ENCODE measurements at regions not wholly inside any gene's neighbourhood (a gene's known extent, or its start where the extent isn't known, plus 50 kb on each side); places are given as distances from the start of the nearest gene placed in this dataset.

DNA sequence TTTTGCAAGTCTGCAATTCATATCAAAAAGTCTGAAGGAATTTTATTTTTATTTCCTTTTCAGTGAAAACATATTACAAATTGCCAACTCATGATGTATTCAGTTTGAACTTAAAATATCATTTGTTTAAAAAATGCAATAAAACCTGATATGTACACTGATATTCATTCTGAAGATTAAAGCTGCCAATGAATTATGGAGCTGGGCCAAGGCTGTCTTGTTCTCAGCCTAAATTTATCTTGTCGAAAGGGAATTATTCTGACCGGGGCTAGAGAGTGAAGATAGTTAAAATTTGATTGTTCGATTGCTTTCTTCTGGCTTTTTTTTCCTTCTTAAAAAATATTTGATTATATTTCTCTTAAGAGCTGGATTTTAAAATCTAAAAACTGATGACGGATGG is 54.0 kb upstream of the RBFOX1 start:
- no peaks in the 10 kb centered on the region for H3K27me3 ChIP-seq
- H3K4me3 ChIP-seq: no peak overlapping the region
- H3K36me3 ChIP-seq: no peaks in the 10 kb centered on the region
- no peak for DNase-seq (ENCODE audit: extremely low spot score in 2 of 2)
- no peak for TF ChIP-seq POLR2A (IDR thresholded peaks at IDR 0.05)
- TF ChIP-seq, protein P1, sequence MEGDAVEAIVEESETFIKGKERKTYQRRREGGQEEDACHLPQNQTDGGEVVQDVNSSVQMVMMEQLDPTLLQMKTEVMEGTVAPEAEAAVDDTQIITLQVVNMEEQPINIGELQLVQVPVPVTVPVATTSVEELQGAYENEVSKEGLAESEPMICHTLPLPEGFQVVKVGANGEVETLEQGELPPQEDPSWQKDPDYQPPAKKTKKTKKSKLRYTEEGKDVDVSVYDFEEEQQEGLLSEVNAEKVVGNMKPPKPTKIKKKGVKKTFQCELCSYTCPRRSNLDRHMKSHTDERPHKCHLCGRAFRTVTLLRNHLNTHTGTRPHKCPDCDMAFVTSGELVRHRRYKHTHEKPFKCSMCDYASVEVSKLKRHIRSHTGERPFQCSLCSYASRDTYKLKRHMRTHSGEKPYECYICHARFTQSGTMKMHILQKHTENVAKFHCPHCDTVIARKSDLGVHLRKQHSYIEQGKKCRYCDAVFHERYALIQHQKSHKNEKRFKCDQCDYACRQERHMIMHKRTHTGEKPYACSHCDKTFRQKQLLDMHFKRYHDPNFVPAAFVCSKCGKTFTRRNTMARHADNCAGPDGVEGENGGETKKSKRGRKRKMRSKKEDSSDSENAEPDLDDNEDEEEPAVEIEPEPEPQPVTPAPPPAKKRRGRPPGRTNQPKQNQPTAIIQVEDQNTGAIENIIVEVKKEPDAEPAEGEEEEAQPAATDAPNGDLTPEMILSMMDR (IDR thresholded peaks at IDR 0.05): no peak
- TF ChIP-seq POLR2AphosphoS5 (IDR thresholded peaks at IDR 0.05; ENCODE audit: insufficient read depth in 1 of 2, low read depth in 1 of 2): no peak
- no peaks in the 10 kb centered on the region for H3K9me3 ChIP-seq
- no peak overlapping the region for H3K27ac ChIP-seq
- intact Hi-C loops (cut with DNase I): no loop called here
- H3K4me1 ChIP-seq: no peaks in the 10 kb centered on the region

DNA sequence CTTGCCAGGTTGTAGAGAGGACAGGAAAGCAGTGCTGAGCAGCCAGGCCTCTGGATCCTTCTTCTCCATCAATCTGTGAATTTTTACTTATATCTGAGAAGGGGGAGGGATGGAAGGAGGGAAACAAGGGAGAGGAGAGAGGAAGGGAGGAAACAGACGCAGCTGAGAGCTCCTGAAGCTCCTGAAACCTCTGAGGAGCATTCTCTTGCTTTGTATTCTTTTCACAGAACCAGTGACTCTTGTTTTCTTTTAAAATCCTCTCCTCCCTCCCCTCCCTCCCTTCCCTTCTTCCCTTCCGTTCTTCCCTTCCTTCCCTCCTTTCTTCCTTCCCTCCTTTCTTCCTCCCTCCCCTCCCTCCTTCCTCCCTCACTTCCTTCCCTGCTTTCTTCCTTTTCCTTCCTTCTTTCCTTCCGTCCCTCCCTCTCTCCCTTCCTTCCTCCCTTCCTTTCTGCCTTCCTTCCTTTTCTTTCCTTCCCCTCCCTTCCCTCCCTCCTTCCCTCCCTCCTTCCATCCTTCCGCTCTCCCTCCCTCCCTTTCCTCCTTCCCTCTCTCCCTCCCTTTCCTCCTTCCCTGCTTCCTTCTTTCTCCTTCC is 60.0 kb upstream of the RBFOX1 start:
- DNase-seq (ENCODE audit: extremely low spot score in 2 of 2): no peak
- Histone ChIP-seq H3K4me3 (no peak overlapping the region), H3K9me3 (no peaks in the 10 kb centered on the region), H3K4me1 (no peaks in the 10 kb centered on the region), H3K36me3 (no peaks in the 10 kb centered on the region), H3K27ac (no peak overlapping the region), H3K27me3 (no peaks in the 10 kb centered on the region)
- TF ChIP-seq, protein P1 (IDR thresholded peaks at IDR 0.05): no peak
- no peak for TF ChIP-seq POLR2AphosphoS5 (IDR thresholded peaks at IDR 0.05; ENCODE audit: insufficient read depth in 1 of 2, low read depth in 1 of 2)
- TF ChIP-seq POLR2A (IDR thresholded peaks at IDR 0.05): no peak
- intact Hi-C loops (cut with DNase I): no loop called here

DNA sequence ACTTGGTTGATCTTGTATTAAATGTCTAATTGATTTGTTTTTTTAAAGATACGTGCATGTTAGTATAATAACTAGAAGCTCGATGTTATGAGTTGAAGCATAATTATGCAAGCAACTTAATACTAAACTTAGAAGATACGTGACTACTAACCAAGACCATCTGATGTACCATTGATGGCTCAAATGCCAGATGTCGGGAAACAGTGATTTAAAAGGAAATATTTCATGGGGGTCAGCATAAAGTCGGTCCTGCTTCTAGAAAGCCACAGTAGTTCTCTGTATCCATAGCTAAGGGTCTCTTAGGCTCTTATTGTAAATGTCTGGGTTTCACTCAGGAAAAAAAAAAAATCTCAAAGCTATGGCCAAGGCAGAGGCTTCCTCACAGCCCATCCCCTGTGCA is 61.2 kb upstream of the RBFOX1 start:
- no peaks in the 10 kb centered on the region for H3K9me3 ChIP-seq
- no peak for DNase-seq (ENCODE audit: extremely low spot score in 2 of 2)
- H3K36me3 ChIP-seq: no peaks in the 10 kb centered on the region
- intact Hi-C loops (cut with DNase I): no loop called here
- no peak overlapping the region for H3K27ac ChIP-seq
- H3K4me3 ChIP-seq: no peak overlapping the region
- TF ChIP-seq, protein P1 (IDR thresholded peaks at IDR 0.05): no peak
- TF ChIP-seq POLR2A (IDR thresholded peaks at IDR 0.05) (no peak), POLR2AphosphoS5 (IDR thresholded peaks at IDR 0.05; ENCODE audit: insufficient read depth in 1 of 2, low read depth in 1 of 2) (no peak)
- H3K4me1 ChIP-seq: no peaks in the 10 kb centered on the region
- H3K27me3 ChIP-seq: no peaks in the 10 kb centered on the region

- TF ChIP-seq, protein P1 (IDR thresholded peaks at IDR 0.05): no peak
- TF ChIP-seq POLR2AphosphoS5 (IDR thresholded peaks at IDR 0.05; ENCODE audit: insufficient read depth in 1 of 2, low read depth in 1 of 2) (no peak), POLR2A (IDR thresholded peaks at IDR 0.05) (no peak)
- intact Hi-C loops (cut with DNase I): no loop called here
- Histone ChIP-seq H3K4me3 (no peak overlapping the region), H3K27ac (no peak overlapping the region), H3K27me3 (no peaks in the 10 kb centered on the region), H3K4me1 (no peaks in the 10 kb centered on the region), H3K36me3 (no peaks in the 10 kb centered on the region), H3K9me3 (no peaks in the 10 kb centered on the region)
- DNase-seq (ENCODE audit: extremely low spot score in 2 of 2): no peak
Measured at GRCh38 chr16:7270823-7271222, 61.8 kb upstream of the RBFOX1 start.

- Histone ChIP-seq H3K36me3 (no peaks in the 10 kb centered on the region), H3K9me3 (no peaks in the 10 kb centered on the region), H3K27ac (no peak overlapping the region), H3K4me1 (no peaks in the 10 kb centered on the region), H3K4me3 (no peak overlapping the region), H3K27me3 (no peaks in the 10 kb centered on the region)
- DNase-seq (ENCODE audit: extremely low spot score in 2 of 2): no peak
- intact Hi-C loops (cut with DNase I): no loop called here
- no peak for TF ChIP-seq POLR2AphosphoS5 (IDR thresholded peaks at IDR 0.05; ENCODE audit: insufficient read depth in 1 of 2, low read depth in 1 of 2)
- TF ChIP-seq, protein P1 (IDR thresholded peaks at IDR 0.05): no peak
- no peak for TF ChIP-seq POLR2A (IDR thresholded peaks at IDR 0.05)
Measured at GRCh38 chr16:7270006-7270405, 62.6 kb upstream of the RBFOX1 start.

All from vagina (tissue), 2 donors.